Osteocyte (in vitro differentiated cells): ENCODE measurements at regions not wholly inside any gene's neighbourhood (a gene's known extent, or its start where the extent isn't known, plus 50 kb on each side); places are given as distances from the start of the nearest gene placed in this dataset.
"Not testable (repeated sequence)": the region's sequence is repeated elsewhere in the genome, so short reads cannot be mapped to it uniquely, and the experiment has no call there.

Experiments used
- DNase-seq: peaks from one replicate; pipeline ENCODE4 v3.0.0; 2021; ENCODE audit warnings: mixed read lengths; ENCODE audit not compliant: unreplicated experiment; ENCODE audit errors: extremely low spot score
- H3K27ac Mint-ChIP-seq: one replicate; pipeline ENCODE4 v1.8.0; 2021; ENCODE audit warnings: mild to moderate bottlenecking, mixed read lengths; ENCODE audit not compliant: unreplicated experiment
- H3K27me3 Mint-ChIP-seq: one replicate; pipeline ENCODE4 v1.8.0; 2021; ENCODE audit warnings: mixed read lengths; ENCODE audit not compliant: unreplicated experiment
- H3K36me3 Mint-ChIP-seq: one replicate; pipeline ENCODE4 v1.8.0; 2021; ENCODE audit warnings: mixed read lengths; ENCODE audit not compliant: unreplicated experiment
- H3K4me1 Mint-ChIP-seq: one replicate; pipeline ENCODE4 v1.8.0; 2021; ENCODE audit warnings: mixed read lengths; ENCODE audit not compliant: unreplicated experiment
- H3K4me3 Mint-ChIP-seq: one replicate; pipeline ENCODE4 v1.8.0; 2021; ENCODE audit warnings: mild to moderate bottlenecking, moderate library complexity, mixed read lengths; ENCODE audit not compliant: unreplicated experiment
- H3K9me3 Mint-ChIP-seq: one replicate; pipeline ENCODE4 v1.8.0; 2021; ENCODE audit warnings: mixed read lengths; ENCODE audit not compliant: unreplicated experiment
- CTCF ChIP-seq: fragments of 200-600 bp; sonication (generic); IDR thresholded peaks from 2 replicates; pipeline ENCODE4 v1.5.0; 2021; ENCODE audit warnings: antibody characterized with exemption, mild to moderate bottlenecking, moderate library complexity

- DNase-seq = no peak
- no peaks in the 10 kb centered on the region for H3K9me3 Mint-ChIP-seq
- TF ChIP-seq CTCF = no peak
- H3K36me3 Mint-ChIP-seq = no peaks in the 10 kb centered on the region
- H3K27me3 Mint-ChIP-seq = peaks cover 14% of the 10 kb centered on the region
- no peaks in the 10 kb centered on the region for H3K4me1 Mint-ChIP-seq
- no peak overlapping the region for H3K4me3 Mint-ChIP-seq
- H3K27ac Mint-ChIP-seq = no peak overlapping the region
These were observed 150.6 kb downstream of the TXNL1 start for GRCh38 chr18:56487801-56488200.

- Mint-ChIP-seq H3K4me3 (no peak overlapping the region), H3K4me1 (peaks cover 2% of the 10 kb centered on the region), H3K27ac (no peak overlapping the region), H3K36me3 (no peaks in the 10 kb centered on the region), H3K9me3 (no peaks in the 10 kb centered on the region), H3K27me3 (peaks cover 9% of the 10 kb centered on the region)
- no peak for TF ChIP-seq CTCF
- DNase-seq = no peak
These were observed 155.0 kb downstream of the TXNL1 start for GRCh38 chr18:56483386-56483785.

GRCh38 chr18:56482813-56483212 lies 155.6 kb downstream of the TXNL1 start:
- not testable (repeated sequence) for H3K4me3 Mint-ChIP-seq, H3K27ac Mint-ChIP-seq, H3K4me1 Mint-ChIP-seq, H3K27me3 Mint-ChIP-seq, H3K9me3 Mint-ChIP-seq, H3K36me3 Mint-ChIP-seq, DNase-seq

- H3K4me3 Mint-ChIP-seq = no peak overlapping the region
- H3K36me3 Mint-ChIP-seq = no peaks in the 10 kb centered on the region
- H3K9me3 Mint-ChIP-seq = peaks cover 1% of the 10 kb centered on the region
- no peak overlapping the region for H3K27ac Mint-ChIP-seq
- H3K27me3 Mint-ChIP-seq = peaks cover 4% of the 10 kb centered on the region
- H3K4me1 Mint-ChIP-seq = peaks cover 2% of the 10 kb centered on the region
- DNase-seq = no peak
- no peak for TF ChIP-seq CTCF
These were observed 156.6 kb downstream of the TXNL1 start for GRCh38 chr18:56481751-56482150.

GRCh38 chr18:56479841-56480240 lies 158.6 kb downstream of the TXNL1 start:
- peaks cover 7% of the 10 kb centered on the region for H3K9me3 Mint-ChIP-seq

More at GRCh38 chr18:56479841-56480240, 158.6 kb downstream of the TXNL1 start:
- Mint-ChIP-seq H3K27ac (no peak overlapping the region), H3K36me3 (no peaks in the 10 kb centered on the region), H3K4me3 (no peak overlapping the region), H3K27me3 (peaks cover 4% of the 10 kb centered on the region), H3K4me1 (peaks cover 6% of the 10 kb centered on the region)
- no peak for TF ChIP-seq CTCF
- no peak for DNase-seq
